NCI-H128 (cell line): ENCODE measurements at regions not wholly inside any gene's neighbourhood (a gene's known extent, or its start where the extent isn't known, plus 50 kb on each side); places are given as distances from the start of the nearest gene placed in this dataset.
"Not testable (repeated sequence)": the region's sequence is repeated elsewhere in the genome, so short reads cannot be mapped to it uniquely, and the experiment has no call there.

Experiments
- DNase-seq: peaks from one replicate; lab custom pipeline; 2025; ENCODE audit not compliant: unreplicated experiment; lab: John Stamatoyannopoulos, UW

- no peak for DNase-seq
These were observed 167.1 kb upstream of the MMS22L start for GRCh38 chr6:97450087-97450486.

GRCh38 chr6:97456070-97456469 lies 173.1 kb upstream of the MMS22L start:
- DNase-seq, result no peak

GRCh38 chr6:97459535-97459934 lies 176.5 kb upstream of the MMS22L start:
- DNase-seq, result no peak

GRCh38 chr6:97459986-97460385 lies 177.0 kb upstream of the MMS22L start:
- no peak for DNase-seq

- DNase-seq, result no peak
These were observed 177.5 kb upstream of the MMS22L start for GRCh38 chr6:97460394-97461080.

- no peak for DNase-seq
These were observed 178.2 kb upstream of the MMS22L start for GRCh38 chr6:97461218-97461617.

- no peak for DNase-seq
These were observed 179.0 kb upstream of the MMS22L start for GRCh38 chr6:97462031-97462430.

GRCh38 chr6:97462938-97463598 lies 180.1 kb upstream of the MMS22L start:
- DNase-seq, result no peak

- DNase-seq, result no peak
These were observed 183.0 kb upstream of the MMS22L start for GRCh38 chr6:97465877-97466561.

GRCh38 chr6:97468981-97469380 lies 186.0 kb upstream of the MMS22L start:
- no peak for DNase-seq

GRCh38 chr6:97469451-97469850 lies 186.4 kb upstream of the MMS22L start:
- no peak for DNase-seq

- DNase-seq, result no peak
These were observed 187.3 kb upstream of the MMS22L start for GRCh38 chr6:97470322-97470721.

GRCh38 chr6:97473979-97474378 lies 191.0 kb upstream of the MMS22L start:
- no peak for DNase-seq

GRCh38 chr6:97497713-97498331 lies 214.8 kb upstream of the MMS22L start:
- DNase-seq, result peak; percentile 37

GRCh38 chr6:97501853-97502252 lies 218.8 kb upstream of the MMS22L start:
- no peak for DNase-seq

- no peak for DNase-seq
These were observed 225.6 kb upstream of the MMS22L start for GRCh38 chr6:97508646-97509045.

GRCh38 chr6:97513260-97513659 lies 230.2 kb upstream of the MMS22L start:
- not testable (repeated sequence) for DNase-seq

GRCh38 chr6:97524811-97525210 lies 241.8 kb upstream of the MMS22L start:
- DNase-seq, result no peak

GRCh38 chr6:97535800-97536199 lies 252.8 kb upstream of the MMS22L start:
- DNase-seq, result no peak

- no peak for DNase-seq
These were observed 265.3 kb upstream of the MMS22L start for GRCh38 chr6:97548354-97548753.

- DNase-seq, result no peak
These were observed 274.3 kb upstream of the MMS22L start for GRCh38 chr6:97557355-97557754.

GRCh38 chr6:97563529-97563928 lies 280.5 kb upstream of the MMS22L start:
- no peak for DNase-seq
